H9 (cell line): ENCODE measurements at regions not wholly inside any gene's neighbourhood (a gene's known extent, or its start where the extent isn't known, plus 50 kb on each side); places are given as distances from the start of the nearest gene placed in this dataset.

Source experiments
- DNase-seq: peaks from one replicate; pipeline ENCODE4 v3.0.0-alpha.2; 2017
- H2AFZ ChIP-seq: one replicate; pipeline ENCODE4 v1.6.1; 2013; ENCODE audit warnings: mild to moderate bottlenecking, low read length, control low read depth, moderate library complexity
- H2AK5ac ChIP-seq: 2 replicates; pipeline ENCODE4 v1.6.1; 2013; ENCODE audit warnings: low read length, control low read depth, mixed read lengths; ENCODE audit not compliant: insufficient read length
- H2BK120ac ChIP-seq: one replicate; pipeline ENCODE4 v1.6.1; 2013; ENCODE audit warnings: low read depth, mild to moderate bottlenecking, low read length, control low read depth, inconsistent platforms; ENCODE audit not compliant: poor library complexity, severe bottlenecking
- H2BK12ac ChIP-seq: 2 replicates; pipeline ENCODE4 v1.6.1; 2013; ENCODE audit warnings: low read length, control low read depth, mixed read lengths, low read depth; ENCODE audit not compliant: insufficient read length
- H2BK15ac ChIP-seq: 2 replicates; pipeline ENCODE4 v1.6.1; 2013; ENCODE audit warnings: low read depth, low read length, control low read depth
- H2BK20ac ChIP-seq: one replicate; pipeline ENCODE4 v1.6.1; 2013; ENCODE audit warnings: low read depth, mild to moderate bottlenecking, low read length, control low read depth, inconsistent platforms; ENCODE audit not compliant: poor library complexity, severe bottlenecking
- H2BK5ac ChIP-seq: 2 replicates; pipeline ENCODE4 v1.6.1; 2013; ENCODE audit warnings: low read length, control low read depth, mixed read lengths; ENCODE audit not compliant: insufficient read length
- H3K14ac ChIP-seq: 2 replicates; pipeline ENCODE4 v1.6.1; 2013; ENCODE audit warnings: low read length, control low read depth; ENCODE audit not compliant: insufficient read depth
- H3K18ac ChIP-seq: 2 replicates; pipeline ENCODE4 v1.6.1; 2013; ENCODE audit warnings: low read depth, mild to moderate bottlenecking, mixed read lengths, low read length, control low read depth; ENCODE audit not compliant: insufficient read length
- H3K23ac ChIP-seq: 2 replicates; pipeline ENCODE4 v1.6.1; 2013; ENCODE audit warnings: low read length, control low read depth, mixed read lengths, low read depth; ENCODE audit not compliant: insufficient read length
- H3K23me2 ChIP-seq: 2 replicates; pipeline ENCODE4 v1.6.1; 2013; ENCODE audit warnings: low read depth, mild to moderate bottlenecking, mixed read lengths, low read length, control low read depth; ENCODE audit not compliant: insufficient read length, poor library complexity, severe bottlenecking
- H3K27ac ChIP-seq: 2 replicates; pipeline ENCODE4 v1.5.1; 2013; ENCODE audit warnings: low read length, control low read depth, mixed read lengths, low read depth; ENCODE audit not compliant: insufficient read length
- H3K27me3 ChIP-seq: 2 replicates; pipeline ENCODE4 v1.6.1; 2013; ENCODE audit warnings: low read length, control low read depth, inconsistent platforms; ENCODE audit not compliant: insufficient read depth
- H3K4ac ChIP-seq: 2 replicates; pipeline ENCODE4 v1.6.1; 2013; ENCODE audit warnings: low read depth, mild to moderate bottlenecking, control low read depth, inconsistent platforms, low read length, moderate library complexity
- H3K4me1 ChIP-seq: 2 replicates; pipeline ENCODE4 v1.6.1; 2013; ENCODE audit warnings: low read length, control low read depth, inconsistent platforms; ENCODE audit not compliant: insufficient read depth
- H3K4me2 ChIP-seq: 2 replicates; pipeline ENCODE4 v1.6.1; 2013; ENCODE audit warnings: low read length, control low read depth, mixed read lengths; ENCODE audit not compliant: insufficient read length, insufficient read depth
- H3K56ac ChIP-seq: 2 replicates; pipeline ENCODE4 v1.6.1; 2013; ENCODE audit warnings: low read depth, mild to moderate bottlenecking, mixed read lengths, low read length, control low read depth; ENCODE audit not compliant: insufficient read length
- H3K79me1 ChIP-seq: 2 replicates; pipeline ENCODE4 v1.6.1; 2013; ENCODE audit warnings: low read depth, mild to moderate bottlenecking, moderate library complexity, low read length, control low read depth, inconsistent platforms; ENCODE audit not compliant: insufficient read depth, poor library complexity, severe bottlenecking
- H3K79me2 ChIP-seq: 2 replicates; pipeline ENCODE4 v1.6.1; 2013; ENCODE audit warnings: low read length, control low read depth, inconsistent platforms; ENCODE audit not compliant: insufficient read depth
- H3K9ac ChIP-seq: 2 replicates; pipeline ENCODE4 v1.6.1; 2013; ENCODE audit warnings: low read length, control low read depth, mixed read lengths; ENCODE audit not compliant: insufficient read length; ENCODE audit errors: extremely low read depth
- H3K9me3 ChIP-seq: one replicate; pipeline ENCODE4 v1.6.1; 2013; ENCODE audit warnings: low read depth, low read length, inconsistent platforms; ENCODE audit not compliant: control insufficient read depth
- H3T11ph ChIP-seq: one replicate; pipeline ENCODE4 v1.6.1; 2013; ENCODE audit warnings: mild to moderate bottlenecking, low read length, control low read depth, inconsistent platforms
- H4K20me1 ChIP-seq: one replicate; pipeline ENCODE4 v1.6.1; 2013; ENCODE audit not compliant: control insufficient read depth, insufficient read length, insufficient read depth
- H4K5ac ChIP-seq: 2 replicates; pipeline ENCODE4 v1.6.1; 2013; ENCODE audit warnings: low read depth, mild to moderate bottlenecking, mixed read lengths, low read length, control low read depth; ENCODE audit not compliant: insufficient read length
- H4K8ac ChIP-seq: replicated peaks from 2 replicates; pipeline ENCODE4 v1.6.1; 2013; ENCODE audit warnings: low read length, control low read depth, mixed read lengths, low read depth; ENCODE audit not compliant: insufficient read length
- H4K91ac ChIP-seq: 2 replicates; pipeline ENCODE4 v1.6.1; 2013; ENCODE audit warnings: low read depth, mild to moderate bottlenecking, moderate library complexity, mixed read lengths, low read length, control low read depth; ENCODE audit not compliant: insufficient read length
- H3K27ac Mint-ChIP-seq, 3 experiments: 2 replicates in 2 of 3; 3 replicates in 1 of 3; pipeline ENCODE4 v1.8.0; 2020 to 2021; ENCODE audit warnings: mixed read lengths in 3 of 3, mild to moderate bottlenecking in 1 of 3, moderate library complexity in 1 of 3
- H3K27me3 Mint-ChIP-seq: 2 replicates; pipeline ENCODE4 v1.8.0; 2021; ENCODE audit warnings: low read depth, mild to moderate bottlenecking, moderate library complexity, mixed read lengths
- H3K36me3 Mint-ChIP-seq, 3 experiments: 2 replicates in 2 of 3; 3 replicates in 1 of 3; pipeline ENCODE4 v1.8.0; 2020 to 2021; ENCODE audit warnings: low read depth in 3 of 3, mixed read lengths in 3 of 3; ENCODE audit not compliant: insufficient read depth in 1 of 3
- H3K4me1 Mint-ChIP-seq, 2 experiments: 2 replicates each; pipeline ENCODE4 v1.8.0; 2020; ENCODE audit warnings: mixed read lengths in 2 of 2
- H3K4me3 Mint-ChIP-seq, 2 experiments: 2 replicates in 1 of 2; 3 replicates in 1 of 2; pipeline ENCODE4 v1.8.0; 2020 to 2021; ENCODE audit warnings: mild to moderate bottlenecking in 2 of 2, mixed read lengths in 2 of 2, moderate library complexity in 1 of 2
- H3K9me3 Mint-ChIP-seq, 2 experiments: 2 replicates in 1 of 2; 3 replicates in 1 of 2; pipeline ENCODE4 v1.8.0; 2020; ENCODE audit warnings: mild to moderate bottlenecking in 2 of 2, mixed read lengths in 2 of 2, moderate library complexity in 1 of 2
- WGBS: extraction: QIAGEN DNeasy Blood & Tissue Kit; methylation state at CpG from one replicate; pipeline ENCODE4 v1.1.7; 2013; ENCODE audit warnings: missing lambda C conversion rate, low lambda C conversion rate, mixed read lengths; ENCODE audit not compliant: insufficient read length; ENCODE audit errors: extremely low coverage; 5-methylcytosine and 5-hydroxymethylcytosine counted together
- TF ChIP-seq, protein P1 (sequence below): fragments of 200-600 bp; sonication (generic); conservative IDR thresholded peaks from 3 replicates; pipeline ENCODE4 v1.8.0; 2021; ENCODE audit warnings: antibody characterized with exemption, mild to moderate bottlenecking

DNA sequence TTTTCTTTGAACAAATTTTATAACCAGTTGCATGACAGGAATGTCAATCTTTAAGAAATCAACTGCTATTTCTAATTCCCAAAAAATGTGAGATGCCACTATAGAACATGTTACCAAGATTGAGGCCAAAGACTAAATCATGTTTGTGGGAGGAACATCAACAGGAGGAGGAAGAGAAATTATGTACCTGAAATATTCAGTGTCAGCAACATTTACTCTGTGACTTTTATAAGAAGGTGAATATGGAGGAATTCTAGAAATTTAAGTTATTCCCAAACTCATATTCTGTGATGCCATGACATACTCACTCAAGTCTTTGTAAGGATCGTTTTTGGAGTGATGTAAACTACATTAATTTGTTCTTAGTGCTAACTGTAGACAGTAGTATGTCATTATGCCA lies 408.4 kb downstream of the SH2D4B start:
- H3K27me3 Mint-ChIP-seq: no peaks in the 10 kb centered on the region; the same call in 1 of the 2 replicates
- no peaks in the 10 kb centered on the region for H3K79me2 ChIP-seq
- DNase-seq: no peak
- H3K27me3 ChIP-seq: no peaks in the 10 kb centered on the region
- peaks cover 18 to 27% of the 10 kb centered on the region in 2 experiments for H3K4me1 Mint-ChIP-seq
- H3K4me2 ChIP-seq: no peak overlapping the region
- no peaks in the 10 kb centered on the region for H3K23me2 ChIP-seq
- no peaks in the 10 kb centered on the region for H4K20me1 ChIP-seq
- no peak overlapping the region for H3K56ac ChIP-seq
- H3K27ac Mint-ChIP-seq: no peak overlapping the region
- H4K5ac ChIP-seq: no peak overlapping the region
- H3K4ac ChIP-seq: no peak overlapping the region
- H4K8ac ChIP-seq: no peak overlapping the region
- no peak overlapping the region for H2BK120ac ChIP-seq
- no peak overlapping the region for H2BK15ac ChIP-seq
- H3K27ac ChIP-seq: no peak overlapping the region
- H2AFZ ChIP-seq: no peak overlapping the region
- no peak overlapping the region for H3K18ac ChIP-seq
- H3K9me3 Mint-ChIP-seq: peaks cover 0 to 5% of the 10 kb centered on the region in 2 experiments; a peak in 3 of 5 replicates
- H2BK5ac ChIP-seq: no peak overlapping the region
- H3K14ac ChIP-seq: no peak overlapping the region
- no peak overlapping the region for H3K9ac ChIP-seq
- WGBS: no CpG with 5 or more reads among the region's 1 CpG
- H2AK5ac ChIP-seq: no peak overlapping the region
- no peaks in the 10 kb centered on the region for H3K79me1 ChIP-seq
- TF ChIP-seq, protein P1, sequence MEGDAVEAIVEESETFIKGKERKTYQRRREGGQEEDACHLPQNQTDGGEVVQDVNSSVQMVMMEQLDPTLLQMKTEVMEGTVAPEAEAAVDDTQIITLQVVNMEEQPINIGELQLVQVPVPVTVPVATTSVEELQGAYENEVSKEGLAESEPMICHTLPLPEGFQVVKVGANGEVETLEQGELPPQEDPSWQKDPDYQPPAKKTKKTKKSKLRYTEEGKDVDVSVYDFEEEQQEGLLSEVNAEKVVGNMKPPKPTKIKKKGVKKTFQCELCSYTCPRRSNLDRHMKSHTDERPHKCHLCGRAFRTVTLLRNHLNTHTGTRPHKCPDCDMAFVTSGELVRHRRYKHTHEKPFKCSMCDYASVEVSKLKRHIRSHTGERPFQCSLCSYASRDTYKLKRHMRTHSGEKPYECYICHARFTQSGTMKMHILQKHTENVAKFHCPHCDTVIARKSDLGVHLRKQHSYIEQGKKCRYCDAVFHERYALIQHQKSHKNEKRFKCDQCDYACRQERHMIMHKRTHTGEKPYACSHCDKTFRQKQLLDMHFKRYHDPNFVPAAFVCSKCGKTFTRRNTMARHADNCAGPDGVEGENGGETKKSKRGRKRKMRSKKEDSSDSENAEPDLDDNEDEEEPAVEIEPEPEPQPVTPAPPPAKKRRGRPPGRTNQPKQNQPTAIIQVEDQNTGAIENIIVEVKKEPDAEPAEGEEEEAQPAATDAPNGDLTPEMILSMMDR: no peak
- peaks cover 0 to 4% (median 0%) of the 10 kb centered on the region in 3 experiments; a peak in 2 of 7 replicates for H3K36me3 Mint-ChIP-seq
- peaks cover 4% of the 10 kb centered on the region; the same call in 1 of the 2 replicates for H3K4me1 ChIP-seq
- no peak overlapping the region for H2BK12ac ChIP-seq
- no peak overlapping the region for H4K91ac ChIP-seq
- no peak overlapping the region for H2BK20ac ChIP-seq
- H3K23ac ChIP-seq: no peak overlapping the region
- H3T11ph ChIP-seq: no peak overlapping the region
- H3K4me3 Mint-ChIP-seq: no peak overlapping the region
- no peaks in the 10 kb centered on the region for H3K9me3 ChIP-seq
